HG03457 (cell line): ENCODE measurements at regions not wholly inside any gene's neighbourhood (a gene's known extent, or its start where the extent isn't known, plus 50 kb on each side); places are given as distances from the start of the nearest gene placed in this dataset.
A peak's percentile ranks its signal among the peaks of the same experiment; 100 is the strongest.

Experiments used
- ATAC-seq: cut with Tn5 transposase; IDR thresholded peaks from one replicate; pipeline ENCODE4 v1.9.1; 2021; ENCODE audit warnings: moderate number of reproducible peaks; ENCODE audit not compliant: unreplicated experiment

DNA sequence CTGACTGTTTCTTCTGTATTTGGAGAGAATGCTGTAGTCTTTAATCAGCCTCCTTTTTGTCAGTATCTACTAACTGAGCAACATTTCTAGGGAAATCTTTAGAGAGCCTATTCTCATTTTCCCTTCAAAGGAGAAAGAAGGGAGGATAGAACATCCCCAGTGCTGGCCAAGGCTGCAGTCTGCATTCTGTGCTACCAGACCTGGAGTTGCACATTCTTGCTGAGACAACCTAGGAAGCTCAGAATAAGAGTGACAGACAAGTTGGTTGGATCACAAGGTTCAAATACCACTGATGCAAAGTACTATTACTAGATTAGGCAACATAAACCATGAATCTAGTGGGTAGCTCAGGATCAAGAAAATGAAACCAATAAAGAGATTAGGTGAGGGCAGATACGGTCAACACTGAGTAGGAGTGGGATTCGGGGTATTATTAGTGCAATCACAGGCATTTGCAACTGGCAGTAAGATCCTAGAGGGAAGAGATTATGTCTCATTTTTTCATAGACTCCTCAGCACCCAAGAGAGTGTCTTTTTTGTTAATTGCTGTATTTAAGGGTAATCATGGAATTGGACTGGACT lies 213.5 kb upstream of the FAM83B start:
- no peak for ATAC-seq

DNA sequence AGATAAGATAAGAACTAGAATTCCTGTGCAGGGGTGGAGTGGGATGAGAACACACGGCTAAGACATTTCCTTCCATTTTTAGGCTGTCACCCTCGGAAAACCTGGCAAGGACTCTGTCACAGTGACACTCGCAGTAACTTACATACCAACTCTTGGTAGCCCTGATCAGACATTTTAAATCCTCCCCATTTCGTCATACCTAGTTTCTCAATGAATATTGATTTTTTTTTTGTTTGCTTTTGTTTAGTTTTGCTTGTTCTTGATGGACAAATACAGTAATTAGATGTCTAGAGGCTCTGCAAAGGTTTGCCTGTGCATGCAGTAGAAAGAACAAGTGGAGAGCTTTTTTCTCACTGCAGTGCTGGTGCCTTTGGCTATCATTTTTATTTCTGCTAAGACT lies 213.0 kb upstream of the FAM83B start:
- ATAC-seq: no peak

GRCh38 chr6:54640911-54641310 lies 205.7 kb upstream of the FAM83B start:
- no peak for ATAC-seq

GRCh38 chr6:54646069-54646950 lies 200.3 kb upstream of the FAM83B start:
- no peak for ATAC-seq

GRCh38 chr6:54646951-54647664 lies 199.5 kb upstream of the FAM83B start:
- ATAC-seq: no peak

GRCh38 chr6:54654381-54654780 lies 192.2 kb upstream of the FAM83B start:
- ATAC-seq: no peak

DNA sequence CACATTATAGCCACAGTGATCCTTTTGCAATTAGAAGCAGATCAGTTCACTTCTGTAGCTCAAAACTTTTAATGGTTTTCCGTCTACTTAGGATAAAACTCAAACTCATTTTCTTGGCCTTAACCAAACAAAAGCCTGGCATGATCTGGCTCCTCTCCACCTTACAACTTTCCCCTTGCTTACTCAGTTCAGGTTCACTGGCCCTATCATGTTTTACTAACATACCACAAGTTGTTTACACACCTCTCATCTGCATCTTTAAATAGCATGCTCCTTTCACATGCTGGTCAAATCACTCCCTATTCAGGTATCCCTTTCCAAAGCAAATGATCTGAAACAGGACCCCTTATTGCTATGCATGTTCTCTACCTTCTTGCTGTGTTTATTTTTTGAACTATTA lies 191.4 kb upstream of the FAM83B start:
- no peak for ATAC-seq

DNA sequence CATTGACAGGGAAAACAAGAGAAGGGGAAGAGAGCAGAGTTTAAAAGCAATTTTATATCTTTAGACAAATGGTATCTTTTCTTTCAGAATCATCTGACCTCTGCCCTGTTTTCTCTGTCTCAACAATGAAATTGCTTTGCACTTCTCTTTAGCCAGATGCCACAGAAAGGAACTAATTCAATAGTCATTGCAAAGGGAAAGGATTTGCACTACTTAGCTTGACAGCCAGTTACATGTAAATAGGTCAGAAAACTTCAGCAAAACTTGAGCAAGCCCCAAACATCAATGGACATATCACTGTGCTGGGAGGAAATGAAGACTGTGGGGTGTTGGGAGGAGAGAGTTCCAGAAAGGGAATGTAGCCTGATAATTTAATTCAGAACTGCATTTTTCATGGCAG lies 181.3 kb upstream of the FAM83B start:
- ATAC-seq: no peak

GRCh38 chr6:54680531-54680930 lies 166.0 kb upstream of the FAM83B start:
- no peak for ATAC-seq

DNA sequence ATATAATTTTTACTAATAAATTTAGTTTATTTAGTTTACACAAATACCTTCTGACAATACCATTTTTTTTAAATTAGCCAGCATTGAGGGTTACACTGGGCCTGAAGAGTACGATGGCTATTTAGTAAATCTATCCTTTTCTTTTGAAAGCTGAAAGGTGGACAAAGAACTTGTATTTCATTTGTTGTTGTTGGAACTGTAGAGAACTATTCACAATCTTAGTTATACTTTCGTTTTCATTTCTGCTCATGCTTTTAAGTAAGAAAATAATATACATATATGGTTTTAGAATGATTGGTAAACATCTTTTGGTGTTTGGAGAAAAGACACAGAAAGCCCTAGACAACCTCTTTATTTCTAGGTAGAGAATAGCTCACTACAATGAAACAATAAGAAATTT lies 165.3 kb upstream of the FAM83B start:
- ATAC-seq: no peak

DNA sequence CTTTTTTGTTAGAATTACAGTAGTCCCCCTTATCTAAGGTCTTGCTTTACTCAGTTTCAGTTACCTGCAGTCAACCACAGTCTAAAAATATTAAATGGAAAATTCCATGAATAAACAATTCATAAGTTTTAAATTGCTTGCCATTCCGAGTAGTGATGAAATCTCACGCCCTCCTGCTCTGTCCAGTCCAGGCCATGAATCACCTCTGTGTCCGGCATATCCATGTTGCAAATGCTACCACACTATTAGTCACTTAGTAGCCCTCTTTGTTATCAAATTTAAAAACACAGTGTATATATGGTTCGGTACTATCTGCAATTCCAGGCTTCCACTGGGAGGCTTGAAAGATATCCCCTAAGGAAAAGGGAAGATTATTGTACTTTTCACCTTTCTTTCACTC lies 164.6 kb upstream of the FAM83B start:
- ATAC-seq: no peak

GRCh38 chr6:54689620-54690019 lies 157.0 kb upstream of the FAM83B start:
- ATAC-seq: no peak

DNA sequence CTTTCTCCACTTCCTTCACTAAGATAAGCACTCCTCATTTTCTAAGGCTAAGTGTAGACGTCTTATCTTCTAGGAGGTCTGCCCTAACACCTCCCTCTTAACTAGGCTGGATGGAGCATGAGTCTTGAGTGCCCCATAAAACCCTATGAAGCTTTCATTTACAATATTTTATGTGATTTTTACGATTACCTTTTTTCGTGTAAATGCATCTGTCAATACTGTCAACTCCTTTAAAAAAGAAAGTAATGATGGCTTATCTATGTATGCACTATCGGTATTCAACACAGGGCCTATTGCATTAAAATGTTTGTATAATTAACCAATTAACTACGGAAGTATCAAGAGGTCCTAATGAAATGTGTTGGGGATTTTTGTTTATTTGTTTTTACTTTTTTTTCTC lies 156.0 kb upstream of the FAM83B start:
- ATAC-seq: no peak

DNA sequence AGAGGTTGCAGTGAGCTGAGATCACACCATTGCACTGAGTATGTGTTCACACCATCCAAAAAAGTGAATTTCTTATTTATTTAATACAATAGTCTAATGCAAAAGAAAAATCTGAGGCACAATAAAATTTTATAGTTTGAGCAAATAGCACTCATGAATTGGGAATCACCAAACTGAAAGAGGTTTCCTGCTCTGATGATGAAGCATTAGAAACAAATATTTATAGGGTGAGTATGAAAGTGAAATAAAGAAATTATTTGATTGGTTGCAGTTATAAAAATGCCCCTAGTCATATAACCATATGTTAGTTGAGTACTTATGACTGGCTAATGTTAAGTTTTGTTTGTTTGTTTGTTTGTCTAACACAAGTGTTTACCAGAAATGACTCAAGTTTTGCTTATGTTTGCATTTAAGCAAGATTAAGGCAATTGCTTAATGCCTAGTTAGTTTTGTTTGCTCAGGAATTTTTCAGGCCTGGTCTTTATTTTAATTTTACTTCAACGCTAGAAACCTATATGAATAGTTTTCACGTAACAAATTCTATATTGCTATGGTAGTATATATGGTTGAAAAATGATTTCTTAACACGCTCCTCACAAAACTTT lies 151.5 kb upstream of the FAM83B start:
- ATAC-seq: no peak

GRCh38 chr6:54695815-54696214 lies 150.8 kb upstream of the FAM83B start:
- ATAC-seq: no peak

GRCh38 chr6:54697424-54697823 lies 149.1 kb upstream of the FAM83B start:
- no peak for ATAC-seq

GRCh38 chr6:54698974-54699373 lies 147.6 kb upstream of the FAM83B start:
- peak; percentile 49 for ATAC-seq

DNA sequence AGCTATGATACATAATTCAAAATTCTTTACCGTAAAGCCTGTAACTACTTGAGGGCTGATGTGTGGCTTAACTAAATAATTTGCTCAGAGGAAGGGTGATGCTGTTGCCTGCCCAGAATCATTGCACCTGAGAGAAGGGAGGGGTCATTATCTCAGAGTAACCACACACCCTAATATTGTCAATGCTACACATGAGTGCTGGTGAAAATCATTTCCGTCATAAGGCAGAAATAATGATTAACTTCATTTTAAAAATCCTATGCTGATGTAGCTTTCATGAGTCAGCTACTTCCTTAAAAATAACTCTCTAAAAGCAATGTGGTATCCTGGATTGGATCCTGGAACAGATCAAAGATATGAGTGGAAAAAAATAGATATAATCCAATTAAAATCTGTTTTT lies 146.4 kb upstream of the FAM83B start:
- ATAC-seq: no peak

DNA sequence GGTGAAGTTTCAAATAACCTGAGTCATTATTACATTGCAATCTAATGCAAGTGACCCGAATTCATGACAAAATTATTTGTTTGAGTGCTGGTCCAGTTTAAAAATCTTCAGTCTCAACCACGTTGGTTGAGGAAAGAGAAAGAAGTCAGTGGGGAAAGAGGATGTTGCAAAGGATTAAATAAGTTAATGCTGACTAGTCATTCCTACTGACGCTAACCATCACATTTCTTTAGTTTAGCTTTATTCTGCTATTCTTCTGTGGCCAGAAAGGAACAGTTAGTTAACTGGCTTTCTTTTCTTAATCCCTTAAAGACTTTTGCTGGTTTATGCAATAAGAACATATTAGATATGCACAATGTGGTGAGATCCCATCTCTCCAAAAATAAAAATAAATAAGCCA lies 143.8 kb upstream of the FAM83B start:
- ATAC-seq: no peak

GRCh38 chr6:54706391-54706790 lies 140.2 kb upstream of the FAM83B start:
- ATAC-seq: no peak

- no peak for ATAC-seq
Measured at GRCh38 chr6:54706844-54707605, 139.5 kb upstream of the FAM83B start.
